Body of pancreas (tissue), 4 donors: ENCODE measurements at regions not wholly inside any gene's neighbourhood (a gene's known extent, or its start where the extent isn't known, plus 50 kb on each side); places are given as distances from the start of the nearest gene placed in this dataset.

Source experiments
- ATAC-seq: fragments of 150-250 bp; one replicate; pipeline ENCODE4 v1.9.1; 2016
- DNase-seq, 4 donors: peaks; one replicate each; pipeline ENCODE4 v3.0.0-alpha.2; 2019
- H3K27ac ChIP-seq, 4 donors: fragments of 200-600 bp; sonication (generic); 1 replicate in 3 of 4; 2 replicates in 1 of 4; pipeline versions ENCODE4 v1.5.1 to v1.6.1; 2016 to 2019; ENCODE audit warnings: mild to moderate bottlenecking in 1 of 4, mixed read lengths in 1 of 4, moderate library complexity in 1 of 4
- H3K27me3 ChIP-seq, 2 donors: fragments of 200-600 bp; sonication (generic); one replicate each; pipeline ENCODE4 v1.6.0; 2016; ENCODE audit warnings: mild to moderate bottlenecking in 1 of 2
- H3K36me3 ChIP-seq, 2 donors: fragments of 200-600 bp; sonication (generic); replicated peaks in 1 of 2; 2 replicates each; pipeline ENCODE4 v1.5.1; 2016; ENCODE audit warnings: low read depth in 2 of 2; ENCODE audit not compliant: insufficient read depth in 1 of 2
- H3K4me1 ChIP-seq: fragments of 200-600 bp; sonication (generic); one replicate; pipeline ENCODE4 v1.6.0; 2016
- H3K4me3 ChIP-seq, 2 donors: fragments of 200-600 bp; sonication (generic); 1 replicate in 1 of 2; 2 replicates in 1 of 2; pipeline ENCODE4 v1.5.1; 2016 to 2019
- H3K9me3 ChIP-seq, 3 donors: fragments of 200-600 bp; sonication (generic); 1 replicate in 2 of 3; 2 replicates in 1 of 3; pipeline ENCODE4 v1.5.1; 2016
- CTCF ChIP-seq, 7 experiments: fragments of 450-650 bp in 4 of 7; fragments of 200-600 bp in 3 of 7; sonication (generic) in 3 of 7; IDR thresholded peaks; one replicate each; pipeline ENCODE4 v1.5.1; 2016 to 2019; ENCODE audit warnings: antibody characterized with exemption in 7 of 7
- POLR2A ChIP-seq, 3 donors: fragments of 450-650 bp; IDR thresholded peaks; one replicate each; pipeline ENCODE4 v1.6.1; 2016; ENCODE audit warnings: antibody characterized with exemption in 3 of 3, mild to moderate bottlenecking in 2 of 3
- WGBS, 2 donors: methylation state at CpG; one replicate each; pipeline ENCODE4 v1.1.5; 2017; 5-methylcytosine and 5-hydroxymethylcytosine counted together
- intact Hi-C: fragments of 100-400 bp; cut with DNase I; formaldehyde crosslinking; loops from one replicate; pipeline ENCODE4 v1.15.1; 2023

GRCh38 chr20:7744411-7744810 lies 195.8 kb downstream of the HAO1 start:
- Histone ChIP-seq H3K27ac (no peak overlapping the region), H3K9me3 (no peaks in the 10 kb centered on the region), H3K27me3 (no peaks in the 10 kb centered on the region), H3K4me1 (no peaks in the 10 kb centered on the region), H3K4me3 (no peak overlapping the region), H3K36me3 (no peaks in the 10 kb centered on the region)
- 92 to 95% methylated on average over 1 of the region's 1 CpG for WGBS, 2 donors
- DNase-seq: no peak
- no peak for ATAC-seq
- TF ChIP-seq POLR2A (IDR thresholded peaks at IDR 0.05) (no peak), CTCF (IDR thresholded peaks at IDR 0.05) (no peak)
- intact Hi-C loops: no loop called here

GRCh38 chr20:7748624-7749023 lies 191.6 kb downstream of the HAO1 start:
- ATAC-seq (no peak), DNase-seq (no peak)
- H3K27ac ChIP-seq: no peak overlapping the region
- no peaks in the 10 kb centered on the region for H3K36me3 ChIP-seq
- intact Hi-C loops: no loop called here
- H3K4me3 ChIP-seq: no peak overlapping the region
- no peaks in the 10 kb centered on the region for H3K27me3 ChIP-seq
- TF ChIP-seq CTCF (IDR thresholded peaks at IDR 0.05) (no peak), POLR2A (IDR thresholded peaks at IDR 0.05) (no peak)
- H3K9me3 ChIP-seq: no peaks in the 10 kb centered on the region
- H3K4me1 ChIP-seq: no peaks in the 10 kb centered on the region

GRCh38 chr20:7754102-7754501 lies 186.2 kb downstream of the HAO1 start:
- no peaks in the 10 kb centered on the region for H3K9me3 ChIP-seq
- ATAC-seq: no peak
- H3K4me1 ChIP-seq: no peaks in the 10 kb centered on the region
- WGBS, 2 donors: 74% methylated on average over 1 of the region's 1 CpG
- DNase-seq: no peak
- no peak for TF ChIP-seq POLR2A (IDR thresholded peaks at IDR 0.05)
- no peak for TF ChIP-seq CTCF (IDR thresholded peaks at IDR 0.05)
- H3K4me3 ChIP-seq: no peak overlapping the region
- intact Hi-C loops: no loop called here
- no peaks in the 10 kb centered on the region for H3K27me3 ChIP-seq
- H3K36me3 ChIP-seq: no peaks in the 10 kb centered on the region
- H3K27ac ChIP-seq: no peak overlapping the region

GRCh38 chr20:7758406-7758805 lies 181.9 kb downstream of the HAO1 start:
- intact Hi-C loops: no loop called here
- WGBS, 2 donors: 45 to 63% methylated on average over 3 of the region's 3 CpGs
- H3K36me3 ChIP-seq: no peaks in the 10 kb centered on the region
- no peaks in the 10 kb centered on the region for H3K4me1 ChIP-seq
- H3K27ac ChIP-seq: no peak overlapping the region
- no peaks in the 10 kb centered on the region for H3K27me3 ChIP-seq
- no peak for TF ChIP-seq POLR2A (IDR thresholded peaks at IDR 0.05)
- TF ChIP-seq CTCF (IDR thresholded peaks at IDR 0.05): no peak
- H3K9me3 ChIP-seq: no peaks in the 10 kb centered on the region
- ATAC-seq (no peak), DNase-seq (no peak)
- H3K4me3 ChIP-seq: no peak overlapping the region

- Histone ChIP-seq H3K4me1 (no peaks in the 10 kb centered on the region), H3K4me3 (no peak overlapping the region), H3K9me3 (no peaks in the 10 kb centered on the region), H3K36me3 (no peaks in the 10 kb centered on the region), H3K27me3 (no peaks in the 10 kb centered on the region), H3K27ac (no peak overlapping the region)
- WGBS, 2 donors: 43 to 68% methylated on average over 1 of the region's 1 CpG
- DNase-seq (no peak), ATAC-seq (no peak)
- intact Hi-C loops: no loop called here
- TF ChIP-seq POLR2A (IDR thresholded peaks at IDR 0.05): no peak
- TF ChIP-seq CTCF (IDR thresholded peaks at IDR 0.05): no peak
These were observed 179.8 kb downstream of the HAO1 start for GRCh38 chr20:7760247-7761031.
